ENCODE measurements at regions not wholly inside any gene's neighbourhood (a gene's known extent, or its start where the extent isn't known, plus 50 kb on each side); places are given as distances from the start of the nearest gene placed in this dataset.

- no peak for TF ChIP-seq CTCF (IDR thresholded peaks at IDR 0.05)
- TF ChIP-seq POLR2AphosphoS5 (IDR thresholded peaks at IDR 0.05) = no peak
- TF ChIP-seq POLR2A (IDR thresholded peaks at IDR 0.05) = no peak
These were observed 177.6 kb downstream of the AIPL1 start for GRCh38 chr17:6257336-6257735.
